Mesenchymal stem cell (in vitro differentiated cells and primary cell): ENCODE measurements at regions not wholly inside any gene's neighbourhood (a gene's known extent, or its start where the extent isn't known, plus 50 kb on each side); places are given as distances from the start of the nearest gene placed in this dataset.

Experiments
- DNase-seq: peaks from one replicate; pipeline ENCODE4 v3.0.0-alpha.2; 2013
- H2AFZ ChIP-seq: one replicate; pipeline ENCODE4 v1.6.1; 2013; ENCODE audit warnings: low read depth, mild to moderate bottlenecking, control low read depth, inconsistent platforms, low read length, moderate library complexity
- H2AK5ac ChIP-seq: 2 replicates; pipeline ENCODE4 v1.6.1; 2013; ENCODE audit warnings: low read length, moderate library complexity, mild to moderate bottlenecking, inconsistent platforms; ENCODE audit not compliant: severe bottlenecking
- H2BK120ac ChIP-seq: one replicate; pipeline ENCODE4 v1.6.1; 2013; ENCODE audit warnings: low read depth, mild to moderate bottlenecking, inconsistent platforms, low read length, moderate library complexity
- H2BK12ac ChIP-seq, 2 experiments: one replicate each; pipeline ENCODE4 v1.6.1; 2013; ENCODE audit warnings: inconsistent platforms in 2 of 2, low read length in 2 of 2, mild to moderate bottlenecking in 2 of 2, moderate library complexity in 2 of 2, control low read depth in 1 of 2
- H2BK15ac ChIP-seq: one replicate; pipeline ENCODE4 v1.6.1; 2013; ENCODE audit warnings: mild to moderate bottlenecking, low read depth, inconsistent platforms; ENCODE audit not compliant: poor library complexity, severe bottlenecking
- H2BK5ac ChIP-seq: 2 replicates; pipeline ENCODE4 v1.6.1; 2013; ENCODE audit warnings: low read depth, mild to moderate bottlenecking, low read length, control low read depth, inconsistent platforms; ENCODE audit not compliant: poor library complexity, severe bottlenecking
- H3K14ac ChIP-seq, 2 experiments: one replicate each; pipeline ENCODE4 v1.6.1; 2013; ENCODE audit warnings: inconsistent platforms in 2 of 2, low read length in 2 of 2, control low read depth in 1 of 2, mild to moderate bottlenecking in 1 of 2, moderate library complexity in 1 of 2
- H3K18ac ChIP-seq, 2 experiments: one replicate each; pipeline ENCODE4 v1.6.1; 2013; ENCODE audit warnings: inconsistent platforms in 2 of 2, low read length in 2 of 2, control low read depth in 1 of 2, low read depth in 1 of 2, mild to moderate bottlenecking in 1 of 2
- H3K23ac ChIP-seq, 2 experiments: one replicate each; pipeline ENCODE4 v1.6.1; 2013; ENCODE audit warnings: inconsistent platforms in 2 of 2, low read length in 2 of 2, mild to moderate bottlenecking in 2 of 2, moderate library complexity in 2 of 2, control low read depth in 1 of 2
- H3K27ac ChIP-seq: 2 replicates; pipeline ENCODE4 v1.5.1; 2013; ENCODE audit warnings: mild to moderate bottlenecking, moderate library complexity, low read length, control low read depth, inconsistent platforms; ENCODE audit not compliant: poor library complexity, severe bottlenecking
- H3K27me3 ChIP-seq, 2 experiments: 2 replicates each; pipeline versions ENCODE4 v1.6.1 to v1.7.0; 2013; ENCODE audit warnings: low read length in 2 of 2, mild to moderate bottlenecking in 2 of 2, moderate library complexity in 2 of 2, control low read depth in 1 of 2, inconsistent platforms in 1 of 2; ENCODE audit not compliant: control insufficient read depth in 1 of 2, insufficient read depth in 1 of 2
- H3K36me3 ChIP-seq, 2 experiments: 2 replicates each; pipeline versions ENCODE4 v1.6.1 to v1.7.0; 2013; ENCODE audit warnings: low read length in 2 of 2, control low read depth in 1 of 2, inconsistent platforms in 1 of 2, low read depth in 1 of 2, mild to moderate bottlenecking in 1 of 2; ENCODE audit not compliant: insufficient read depth in 2 of 2, control insufficient read depth in 1 of 2
- H3K4ac ChIP-seq, 2 experiments: one replicate each; pipeline ENCODE4 v1.6.1; 2013; ENCODE audit warnings: inconsistent platforms in 2 of 2, low read length in 2 of 2, mild to moderate bottlenecking in 2 of 2, moderate library complexity in 2 of 2, control low read depth in 1 of 2, low read depth in 1 of 2
- H3K4me1 ChIP-seq: 2 replicates; pipeline ENCODE4 v1.6.1; 2013; ENCODE audit warnings: low read depth, low read length, control low read depth; ENCODE audit not compliant: control insufficient read depth, insufficient read depth
- H3K4me2 ChIP-seq: 2 replicates; pipeline ENCODE4 v1.6.1; 2013; ENCODE audit warnings: low read length, mild to moderate bottlenecking, inconsistent platforms; ENCODE audit not compliant: poor library complexity, severe bottlenecking
- H3K4me3 ChIP-seq, 2 experiments: 2 replicates each; pipeline versions ENCODE4 v1.5.1 to v1.7.0; 2013; ENCODE audit warnings: low read length in 2 of 2, mild to moderate bottlenecking in 2 of 2, control low read depth in 1 of 2, low read depth in 1 of 2; ENCODE audit not compliant: insufficient read depth in 1 of 2
- H3K79me1 ChIP-seq: replicated peaks from 2 replicates; pipeline ENCODE4 v1.6.1; 2013; ENCODE audit warnings: mild to moderate bottlenecking, control low read depth, low read length, inconsistent platforms; ENCODE audit not compliant: poor library complexity, severe bottlenecking
- H3K9ac ChIP-seq: 2 replicates; pipeline ENCODE4 v1.7.0; 2013; ENCODE audit warnings: mild to moderate bottlenecking, low read length, moderate library complexity
- H3K9me3 ChIP-seq: 2 replicates; pipeline ENCODE4 v1.7.0; 2013; ENCODE audit warnings: mild to moderate bottlenecking, low read length; ENCODE audit not compliant: control insufficient read depth
- H4K8ac ChIP-seq: one replicate; pipeline ENCODE4 v1.6.1; 2013; ENCODE audit warnings: inconsistent platforms, mild to moderate bottlenecking, low read length, moderate library complexity
- H4K91ac ChIP-seq: one replicate; pipeline ENCODE4 v1.6.1; 2013; ENCODE audit warnings: mild to moderate bottlenecking, low read length, inconsistent platforms
- WGBS: methylation state at CpG from one replicate; pipeline ENCODE4 v1.1.7; 2013; ENCODE audit warnings: mixed read lengths; 5-methylcytosine and 5-hydroxymethylcytosine counted together

GRCh38 chr6:7664003-7664402, 61.9 kb upstream of the BMP6 start:
- Histone ChIP-seq H3K4me1 (no peaks in the 10 kb centered on the region), H3K14ac (no peak overlapping the region), H2AFZ (no peak overlapping the region), H2BK12ac (no peak overlapping the region), H2AK5ac (no peak overlapping the region), H3K79me1 (no peaks in the 10 kb centered on the region), H3K4me2 (no peak overlapping the region), H3K27me3 (peaks cover 0 to 13% of the 10 kb centered on the region in 2 experiments), H3K27ac (no peak overlapping the region), H2BK5ac (no peak overlapping the region), H2BK120ac (no peak overlapping the region), H4K91ac (no peak overlapping the region), H3K23ac (no peak overlapping the region), H4K8ac (no peak overlapping the region), H3K9ac (no peak overlapping the region), H3K36me3 (no peaks in the 10 kb centered on the region), H3K4me3 (no peak overlapping the region), H3K9me3 (no peaks in the 10 kb centered on the region), H3K18ac (no peak overlapping the region), H2BK15ac (no peak overlapping the region), H3K4ac (no peak overlapping the region)
- 100% methylated on average over 1 of the region's 1 CpG for WGBS
- no peak for DNase-seq

- H2BK5ac ChIP-seq: no peak overlapping the region
- no peak overlapping the region for H3K9ac ChIP-seq
- no peak overlapping the region for H2AK5ac ChIP-seq
- no peak overlapping the region for H2AFZ ChIP-seq
- H3K27me3 ChIP-seq: peaks cover 0 to 16% of the 10 kb centered on the region in 2 experiments
- no peak overlapping the region for H4K8ac ChIP-seq
- H2BK12ac ChIP-seq: no peak overlapping the region
- WGBS: 100% methylated on average over 1 of the region's 1 CpG
- no peak overlapping the region for H3K4me2 ChIP-seq
- H2BK120ac ChIP-seq: no peak overlapping the region
- H3K79me1 ChIP-seq: no peaks in the 10 kb centered on the region
- H3K18ac ChIP-seq: no peak overlapping the region
- no peak overlapping the region for H4K91ac ChIP-seq
- no peak overlapping the region for H3K23ac ChIP-seq
- peaks cover 6% of the 10 kb centered on the region for H3K4me1 ChIP-seq
- DNase-seq: no peak
- no peak overlapping the region for H2BK15ac ChIP-seq
- no peaks in the 10 kb centered on the region for H3K36me3 ChIP-seq
- H3K27ac ChIP-seq: no peak overlapping the region
- H3K14ac ChIP-seq: no peak overlapping the region
- H3K9me3 ChIP-seq: no peaks in the 10 kb centered on the region
- H3K4me3 ChIP-seq: no peak overlapping the region
- no peak overlapping the region for H3K4ac ChIP-seq
These were observed 57.0 kb upstream of the BMP6 start for GRCh38 chr6:7668936-7669335.

GRCh38 chr6:7669742-7670141, 56.2 kb upstream of the BMP6 start:
- WGBS: no CpG with 5 or more reads among the region's 4 CpGs
- no peak overlapping the region for H2AK5ac ChIP-seq

GRCh38 chr6:7671076-7671475, 54.8 kb upstream of the BMP6 start:
- Histone ChIP-seq H4K8ac (no peak overlapping the region), H2AFZ (no peak overlapping the region), H2BK5ac (no peak overlapping the region), H3K27ac (no peak overlapping the region), H3K4me3 (peak overlapping the region in 1 of 2 experiments; percentile 22), H3K23ac (no peak overlapping the region), H3K4ac (no peak overlapping the region), H2BK12ac (no peak overlapping the region), H2AK5ac (no peak overlapping the region), H3K14ac (no peak overlapping the region), H3K4me1 (peaks cover 6% of the 10 kb centered on the region), H3K9me3 (no peaks in the 10 kb centered on the region), H2BK15ac (no peak overlapping the region), H3K36me3 (no peaks in the 10 kb centered on the region), H3K4me2 (no peak overlapping the region), H3K18ac (no peak overlapping the region), H3K27me3 (peaks cover 0 to 16% of the 10 kb centered on the region in 2 experiments), H2BK120ac (no peak overlapping the region), H3K79me1 (no peaks in the 10 kb centered on the region), H3K9ac (peak overlapping the region; percentile 84), H4K91ac (no peak overlapping the region)
- WGBS: 21% methylated on average over 5 of the region's 7 CpGs
- peak; percentile 58 for DNase-seq

More at GRCh38 chr6:7669742-7670141, 56.2 kb upstream of the BMP6 start:
- H3K9me3 ChIP-seq: no peaks in the 10 kb centered on the region
- no peak for DNase-seq
- H3K4me2 ChIP-seq: no peak overlapping the region
- H3K27me3 ChIP-seq: peaks cover 0 to 16% of the 10 kb centered on the region in 2 experiments
- H3K27ac ChIP-seq: no peak overlapping the region
- H2AFZ ChIP-seq: no peak overlapping the region
- H4K91ac ChIP-seq: no peak overlapping the region
- no peak overlapping the region for H4K8ac ChIP-seq
- H3K23ac ChIP-seq: no peak overlapping the region
- no peak overlapping the region for H3K18ac ChIP-seq
- no peak overlapping the region for H2BK15ac ChIP-seq
- H2BK120ac ChIP-seq: no peak overlapping the region
- no peak overlapping the region for H3K9ac ChIP-seq
- no peak overlapping the region for H2BK5ac ChIP-seq
- H3K4me1 ChIP-seq: peaks cover 6% of the 10 kb centered on the region
- no peak overlapping the region for H3K4ac ChIP-seq
- no peak overlapping the region for H2BK12ac ChIP-seq
- no peaks in the 10 kb centered on the region for H3K79me1 ChIP-seq
- H3K4me3 ChIP-seq: no peak overlapping the region
- no peaks in the 10 kb centered on the region for H3K36me3 ChIP-seq
- H3K14ac ChIP-seq: no peak overlapping the region
